Left ventricle myocardium inferior (tissue), 1 donor: ENCODE measurements at regions not wholly inside any gene's neighbourhood (a gene's known extent, or its start where the extent isn't known, plus 50 kb on each side); places are given as distances from the start of the nearest gene placed in this dataset.

ENCODE experiments used
- DNase-seq: peaks from one replicate; pipeline ENCODE4 v3.0.0-alpha.2; 2020
- H3K27ac ChIP-seq: fragments of 200-600 bp; replicated peaks from 2 replicates; pipeline ENCODE4 v1.8.0; 2021
- H3K27me3 ChIP-seq: fragments of 200-600 bp; 2 replicates; pipeline ENCODE4 v1.8.0; 2021; ENCODE audit warnings: low read depth
- H3K36me3 ChIP-seq: fragments of 200-600 bp; 2 replicates; pipeline ENCODE4 v1.8.0; 2021
- H3K4me1 ChIP-seq: fragments of 200-600 bp; 2 replicates; pipeline ENCODE4 v1.8.0; 2021
- H3K4me3 ChIP-seq: fragments of 200-600 bp; 2 replicates; pipeline ENCODE4 v1.8.0; 2021; ENCODE audit warnings: mild to moderate bottlenecking, moderate library complexity
- H3K9me3 ChIP-seq: fragments of 200-600 bp; replicated peaks from 2 replicates; pipeline ENCODE4 v1.8.0; 2021
- intact Hi-C: fragments of 100-400 bp; cut with micrococcal nuclease; formaldehyde crosslinking; loops from one replicate; pipeline ENCODE4 v1.11.0; 2022
- TF ChIP-seq, protein P1 (sequence below): fragments of 200-600 bp; IDR thresholded peaks from 2 replicates; pipeline ENCODE4 v1.8.0; 2021; ENCODE audit warnings: antibody characterized with exemption, mild to moderate bottlenecking, borderline replicate concordance
- donor health status: DM: no; HTN: yes; CAD: no; lungs with severe emphysema.

DNA sequence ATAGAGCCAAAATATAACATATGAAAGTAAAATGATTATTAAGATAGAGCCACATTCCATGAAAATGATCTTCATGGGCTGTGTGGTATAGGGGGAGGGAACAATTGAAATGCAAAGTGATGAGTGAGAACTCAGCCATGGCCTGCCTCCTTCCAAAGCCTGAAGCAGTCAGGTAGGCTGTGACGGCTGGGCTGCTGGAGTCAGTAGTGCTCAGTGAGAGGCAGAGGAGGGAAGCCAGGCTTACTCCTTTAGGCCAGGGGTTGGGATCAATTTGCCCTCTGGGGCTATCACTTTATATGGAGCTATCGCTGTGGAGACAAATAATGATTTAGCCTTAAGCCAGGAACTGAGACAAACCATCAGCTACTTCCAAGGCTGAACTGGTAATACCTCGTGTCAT lies 654.9 kb downstream of the FGF9 start:
- Histone ChIP-seq H3K4me3 (no peak overlapping the region), H3K27ac (no peak overlapping the region), H3K27me3 (no peaks in the 10 kb centered on the region), H3K9me3 (no peaks in the 10 kb centered on the region), H3K36me3 (no peaks in the 10 kb centered on the region), H3K4me1 (no peaks in the 10 kb centered on the region)
- TF ChIP-seq, protein P1, sequence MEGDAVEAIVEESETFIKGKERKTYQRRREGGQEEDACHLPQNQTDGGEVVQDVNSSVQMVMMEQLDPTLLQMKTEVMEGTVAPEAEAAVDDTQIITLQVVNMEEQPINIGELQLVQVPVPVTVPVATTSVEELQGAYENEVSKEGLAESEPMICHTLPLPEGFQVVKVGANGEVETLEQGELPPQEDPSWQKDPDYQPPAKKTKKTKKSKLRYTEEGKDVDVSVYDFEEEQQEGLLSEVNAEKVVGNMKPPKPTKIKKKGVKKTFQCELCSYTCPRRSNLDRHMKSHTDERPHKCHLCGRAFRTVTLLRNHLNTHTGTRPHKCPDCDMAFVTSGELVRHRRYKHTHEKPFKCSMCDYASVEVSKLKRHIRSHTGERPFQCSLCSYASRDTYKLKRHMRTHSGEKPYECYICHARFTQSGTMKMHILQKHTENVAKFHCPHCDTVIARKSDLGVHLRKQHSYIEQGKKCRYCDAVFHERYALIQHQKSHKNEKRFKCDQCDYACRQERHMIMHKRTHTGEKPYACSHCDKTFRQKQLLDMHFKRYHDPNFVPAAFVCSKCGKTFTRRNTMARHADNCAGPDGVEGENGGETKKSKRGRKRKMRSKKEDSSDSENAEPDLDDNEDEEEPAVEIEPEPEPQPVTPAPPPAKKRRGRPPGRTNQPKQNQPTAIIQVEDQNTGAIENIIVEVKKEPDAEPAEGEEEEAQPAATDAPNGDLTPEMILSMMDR, result no peak
- DNase-seq, result no peak
- intact Hi-C loops, result no loop called here

DNA sequence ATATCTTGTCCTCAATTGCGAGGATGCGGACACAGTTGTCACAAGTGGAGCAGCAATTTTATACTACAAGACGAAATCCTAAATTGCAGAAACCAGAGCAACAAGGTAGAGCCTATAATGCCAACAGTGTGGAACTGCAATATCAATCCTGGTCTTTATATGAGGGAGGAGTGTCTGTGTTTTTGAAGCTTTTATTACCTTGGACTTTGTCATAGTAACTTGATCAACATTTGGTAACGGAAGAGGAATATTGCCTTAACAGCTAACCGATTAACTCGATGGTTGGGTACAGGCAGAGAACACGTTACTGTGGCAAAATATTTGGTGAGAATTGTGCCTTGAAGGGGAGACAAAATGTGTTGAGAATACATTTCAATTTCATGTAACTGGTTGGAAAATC lies 661.5 kb downstream of the FGF9 start:
- DNase-seq, result no peak
- intact Hi-C loops, result no loop called here
- peaks cover under 1% of the 10 kb centered on the region for H3K9me3 ChIP-seq
- H3K4me1 ChIP-seq, result no peaks in the 10 kb centered on the region
- no peaks in the 10 kb centered on the region for H3K27me3 ChIP-seq
- H3K36me3 ChIP-seq, result no peaks in the 10 kb centered on the region
- TF ChIP-seq, protein P1, result no peak
- no peak overlapping the region for H3K27ac ChIP-seq
- H3K4me3 ChIP-seq, result no peak overlapping the region

DNA sequence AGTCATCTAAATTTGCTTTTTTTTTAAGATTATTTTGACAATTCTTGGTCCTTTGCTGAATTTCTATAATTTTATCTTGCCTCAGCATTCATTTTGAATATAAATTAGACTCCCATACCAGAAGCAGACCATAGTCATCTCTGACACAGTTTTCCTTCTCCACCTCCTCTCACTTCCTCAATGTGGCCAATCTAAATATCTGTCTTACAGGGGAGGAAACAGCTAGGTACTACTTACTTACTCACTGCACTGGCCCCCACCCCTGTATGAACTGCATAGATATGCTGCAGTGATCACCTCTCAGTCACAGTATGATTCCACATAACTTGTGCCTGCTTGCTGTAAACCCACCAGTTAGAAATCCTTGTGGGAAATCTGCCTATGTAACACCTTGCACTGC lies 665.6 kb downstream of the FGF9 start:
- H3K36me3 ChIP-seq, result no peaks in the 10 kb centered on the region
- TF ChIP-seq, protein P1, result no peak
- H3K4me1 ChIP-seq, result no peaks in the 10 kb centered on the region
- DNase-seq, result no peak
- no peak overlapping the region for H3K4me3 ChIP-seq
- no peaks in the 10 kb centered on the region for H3K27me3 ChIP-seq
- no peak overlapping the region for H3K27ac ChIP-seq
- intact Hi-C loops, result no loop called here
- H3K9me3 ChIP-seq, result peaks cover 16% of the 10 kb centered on the region

DNA sequence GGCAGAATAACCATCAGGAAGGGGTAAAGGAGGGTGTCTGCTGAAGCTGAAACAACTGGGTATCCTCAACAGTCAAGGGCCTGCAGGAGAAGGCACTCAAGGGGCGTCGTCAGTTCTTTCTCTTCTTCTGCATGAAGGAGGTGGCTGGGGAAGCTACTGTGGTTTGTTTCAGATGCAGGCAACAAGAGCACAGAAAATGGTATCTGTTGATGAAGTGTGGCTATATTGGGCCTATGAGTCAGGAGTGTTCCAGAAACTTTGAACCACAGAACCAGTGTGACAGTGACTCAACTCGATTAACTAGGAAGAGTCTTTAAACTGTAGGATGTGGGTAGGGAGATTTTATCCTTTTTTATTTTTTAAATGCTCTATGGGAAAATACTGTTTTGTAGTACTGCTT lies 686.3 kb downstream of the FGF9 start:
- TF ChIP-seq, protein P1, result no peak
- intact Hi-C loops, result no loop called here
- Histone ChIP-seq H3K36me3 (no peaks in the 10 kb centered on the region), H3K4me1 (no peaks in the 10 kb centered on the region), H3K4me3 (no peak overlapping the region), H3K9me3 (peaks cover 24% of the 10 kb centered on the region), H3K27me3 (no peaks in the 10 kb centered on the region), H3K27ac (peak overlapping the region; percentile 53)
- DNase-seq, result no peak

DNA sequence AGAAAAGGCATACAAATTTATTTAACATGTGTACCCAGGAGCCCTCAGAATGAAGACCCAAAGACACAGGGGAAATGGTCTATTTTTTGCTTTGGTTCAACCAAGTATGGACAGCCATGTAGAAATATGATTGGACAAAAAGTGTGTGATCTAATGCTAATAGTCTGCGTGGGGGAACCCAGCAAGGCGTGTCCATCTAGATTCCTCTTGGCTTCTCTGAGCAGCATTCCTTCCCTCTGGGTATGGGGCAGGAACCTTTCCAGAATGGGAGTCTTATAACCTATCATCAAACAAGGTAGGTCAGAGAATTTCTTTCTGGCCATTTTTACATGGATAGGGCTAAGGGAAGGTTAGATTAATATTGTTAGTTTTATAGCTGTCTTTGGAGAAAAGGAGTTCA lies 698.2 kb downstream of the FGF9 start:
- TF ChIP-seq, protein P1, result no peak
- no peak for DNase-seq

DNA sequence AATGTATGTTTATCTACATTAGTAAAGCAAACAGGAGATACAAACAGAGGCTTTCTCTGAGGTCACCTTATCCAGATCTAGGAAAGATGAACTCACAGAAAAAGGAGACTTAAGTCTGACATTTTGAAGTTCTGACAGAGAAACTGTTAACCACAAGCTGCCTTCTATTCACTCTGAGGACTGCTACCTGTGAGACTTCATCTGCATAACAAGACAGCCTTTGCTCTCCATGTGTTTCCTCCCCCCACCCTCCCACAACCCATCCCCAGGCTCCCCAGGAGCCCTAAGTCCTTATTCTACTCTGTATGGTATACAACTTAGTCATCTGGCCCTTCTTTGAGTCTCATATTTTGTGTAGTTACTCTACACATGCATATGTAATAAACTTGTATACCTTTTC lies 699.0 kb downstream of the FGF9 start:
- intact Hi-C loops, result no loop called here
- TF ChIP-seq, protein P1, result no peak
- H3K36me3 ChIP-seq, result no peaks in the 10 kb centered on the region
- H3K27me3 ChIP-seq, result no peaks in the 10 kb centered on the region
- no peak overlapping the region for H3K27ac ChIP-seq
- peaks cover 38% of the 10 kb centered on the region for H3K9me3 ChIP-seq
- no peaks in the 10 kb centered on the region for H3K4me1 ChIP-seq
- no peak overlapping the region for H3K4me3 ChIP-seq
- no peak for DNase-seq

More for the DNA sequence above, 698.2 kb downstream of the FGF9 start:
- no peaks in the 10 kb centered on the region for H3K27me3 ChIP-seq
- no peak overlapping the region for H3K4me3 ChIP-seq
- intact Hi-C loops, result no loop called here
- no peaks in the 10 kb centered on the region for H3K4me1 ChIP-seq
- H3K36me3 ChIP-seq, result no peaks in the 10 kb centered on the region
- peaks cover 46% of the 10 kb centered on the region for H3K9me3 ChIP-seq
- H3K27ac ChIP-seq, result no peak overlapping the region
